ENCODE measurements at regions not wholly inside any gene's neighbourhood (a gene's known extent, or its start where the extent isn't known, plus 50 kb on each side); places are given as distances from the start of the nearest gene placed in this dataset.

DNA sequence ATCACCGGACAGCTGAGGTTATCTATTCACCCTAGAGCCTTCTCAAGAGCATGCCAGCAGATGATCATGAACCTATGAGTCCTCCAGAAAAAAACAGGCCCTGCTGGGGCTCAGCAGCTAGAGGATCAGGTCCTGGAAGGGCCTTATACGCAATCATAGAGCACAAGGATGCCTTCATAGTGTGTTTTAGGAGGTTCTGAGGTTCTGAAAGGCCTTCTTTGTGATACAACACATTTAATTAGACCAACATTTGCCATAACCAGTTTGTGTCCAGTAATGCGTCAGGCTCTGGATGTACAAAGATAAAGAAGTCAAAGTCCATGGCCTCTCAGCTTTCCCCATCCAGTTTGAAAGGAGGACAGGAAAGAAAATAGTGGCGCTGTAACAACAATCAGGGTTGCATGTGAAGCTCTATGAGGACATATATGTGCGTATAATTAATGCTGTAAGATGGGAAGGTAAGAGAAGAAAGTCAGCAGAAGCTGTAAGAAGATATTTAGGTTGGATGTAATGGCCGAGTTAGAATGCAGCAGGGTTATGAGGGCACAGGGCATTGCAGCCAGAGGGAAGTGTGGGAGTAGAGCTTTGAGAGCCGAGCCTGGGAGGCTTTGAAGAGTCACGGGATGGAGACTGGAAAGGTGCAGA, 302.6 kb upstream of the TBL1XR1 start (continued):
- TF ChIP-seq, protein P1, sequence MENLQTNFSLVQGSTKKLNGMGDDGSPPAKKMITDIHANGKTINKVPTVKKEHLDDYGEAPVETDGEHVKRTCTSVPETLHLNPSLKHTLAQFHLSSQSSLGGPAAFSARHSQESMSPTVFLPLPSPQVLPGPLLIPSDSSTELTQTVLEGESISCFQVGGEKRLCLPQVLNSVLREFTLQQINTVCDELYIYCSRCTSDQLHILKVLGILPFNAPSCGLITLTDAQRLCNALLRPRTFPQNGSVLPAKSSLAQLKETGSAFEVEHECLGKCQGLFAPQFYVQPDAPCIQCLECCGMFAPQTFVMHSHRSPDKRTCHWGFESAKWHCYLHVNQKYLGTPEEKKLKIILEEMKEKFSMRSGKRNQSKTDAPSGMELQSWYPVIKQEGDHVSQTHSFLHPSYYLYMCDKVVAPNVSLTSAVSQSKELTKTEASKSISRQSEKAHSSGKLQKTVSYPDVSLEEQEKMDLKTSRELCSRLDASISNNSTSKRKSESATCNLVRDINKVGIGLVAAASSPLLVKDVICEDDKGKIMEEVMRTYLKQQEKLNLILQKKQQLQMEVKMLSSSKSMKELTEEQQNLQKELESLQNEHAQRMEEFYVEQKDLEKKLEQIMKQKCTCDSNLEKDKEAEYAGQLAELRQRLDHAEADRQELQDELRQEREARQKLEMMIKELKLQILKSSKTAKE (CRISPR knock-in tag; IDR thresholded peaks at IDR 0.05; ENCODE audit: borderline replicate concordance) = peak; percentile 16; the same call in 1 of the 2 replicates
- TF ChIP-seq GATAD2A (CRISPR knock-in tag; IDR thresholded peaks at IDR 0.05) (peak; percentile 81), NFE2L2 (IDR thresholded peaks at IDR 0.05; ENCODE audit: low read length) (no peak), KDM1A (CRISPR knock-in tag; IDR thresholded peaks at IDR 0.05) (no peak), GATA4 (IDR thresholded peaks at IDR 0.05; ENCODE audit: borderline replicate concordance, low read depth) (peak; percentile 54; the same call in 1 of the 2 replicates), BHLHE40 (IDR thresholded peaks at IDR 0.05; ENCODE audit: low read length) (peak; percentile 48), SOX13 (IDR thresholded peaks at IDR 0.05) (no peak), SOX13 (CRISPR knock-in tag; conservative IDR thresholded peaks at IDR 0.05 in 1 of 2, IDR thresholded peaks at IDR 0.05 in 1 of 2) (peak in 1 of 2 experiments; percentile 54; a peak in 1 of 4 replicates), HNRNPUL1 (IDR thresholded peaks at IDR 0.05; ENCODE audit: low read depth, low read length) (no peak), ERF (CRISPR knock-in tag; IDR thresholded peaks at IDR 0.05) (peak; percentile 63), DMAP1 (CRISPR knock-in tag; IDR thresholded peaks at IDR 0.05) (peak; percentile 48; the same call in 1 of the 2 replicates), ZBTB42 (CRISPR knock-in tag; IDR thresholded peaks at IDR 0.05) (no peak), ZNF136 (CRISPR knock-in tag; IDR thresholded peaks at IDR 0.05; ENCODE audit: low read depth) (no peak), ZNF101 (CRISPR knock-in tag; IDR thresholded peaks at IDR 0.05; ENCODE audit: borderline replicate concordance, low read depth) (no peak)
- TF ChIP-seq, protein P2, sequence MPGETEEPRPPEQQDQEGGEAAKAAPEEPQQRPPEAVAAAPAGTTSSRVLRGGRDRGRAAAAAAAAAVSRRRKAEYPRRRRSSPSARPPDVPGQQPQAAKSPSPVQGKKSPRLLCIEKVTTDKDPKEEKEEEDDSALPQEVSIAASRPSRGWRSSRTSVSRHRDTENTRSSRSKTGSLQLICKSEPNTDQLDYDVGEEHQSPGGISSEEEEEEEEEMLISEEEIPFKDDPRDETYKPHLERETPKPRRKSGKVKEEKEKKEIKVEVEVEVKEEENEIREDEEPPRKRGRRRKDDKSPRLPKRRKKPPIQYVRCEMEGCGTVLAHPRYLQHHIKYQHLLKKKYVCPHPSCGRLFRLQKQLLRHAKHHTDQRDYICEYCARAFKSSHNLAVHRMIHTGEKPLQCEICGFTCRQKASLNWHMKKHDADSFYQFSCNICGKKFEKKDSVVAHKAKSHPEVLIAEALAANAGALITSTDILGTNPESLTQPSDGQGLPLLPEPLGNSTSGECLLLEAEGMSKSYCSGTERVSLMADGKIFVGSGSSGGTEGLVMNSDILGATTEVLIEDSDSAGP (CRISPR knock-in tag; IDR thresholded peaks at IDR 0.05; ENCODE audit: borderline replicate concordance) = no peak
- TF ChIP-seq, protein P3, sequence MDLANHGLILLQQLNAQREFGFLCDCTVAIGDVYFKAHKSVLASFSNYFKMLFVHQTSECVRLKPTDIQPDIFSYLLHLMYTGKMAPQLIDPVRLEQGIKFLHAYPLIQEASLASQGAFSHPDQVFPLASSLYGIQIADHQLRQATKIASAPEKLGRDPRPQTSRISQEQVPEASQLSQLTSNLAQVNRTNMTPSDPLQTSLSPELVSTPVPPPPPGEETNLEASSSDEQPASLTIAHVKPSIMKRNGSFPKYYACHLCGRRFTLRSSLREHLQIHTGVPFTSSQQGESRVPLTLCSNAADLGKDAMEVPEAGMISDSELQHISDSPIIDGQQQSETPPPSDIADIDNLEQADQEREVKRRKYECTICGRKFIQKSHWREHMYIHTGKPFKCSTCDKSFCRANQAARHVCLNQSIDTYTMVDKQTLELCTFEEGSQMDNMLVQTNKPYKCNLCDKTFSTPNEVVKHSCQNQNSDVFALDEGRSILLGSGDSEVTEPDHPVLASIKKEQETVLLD (CRISPR knock-in tag; IDR thresholded peaks at IDR 0.05; ENCODE audit: low read depth) = no peak
- TF ChIP-seq, protein P4, sequence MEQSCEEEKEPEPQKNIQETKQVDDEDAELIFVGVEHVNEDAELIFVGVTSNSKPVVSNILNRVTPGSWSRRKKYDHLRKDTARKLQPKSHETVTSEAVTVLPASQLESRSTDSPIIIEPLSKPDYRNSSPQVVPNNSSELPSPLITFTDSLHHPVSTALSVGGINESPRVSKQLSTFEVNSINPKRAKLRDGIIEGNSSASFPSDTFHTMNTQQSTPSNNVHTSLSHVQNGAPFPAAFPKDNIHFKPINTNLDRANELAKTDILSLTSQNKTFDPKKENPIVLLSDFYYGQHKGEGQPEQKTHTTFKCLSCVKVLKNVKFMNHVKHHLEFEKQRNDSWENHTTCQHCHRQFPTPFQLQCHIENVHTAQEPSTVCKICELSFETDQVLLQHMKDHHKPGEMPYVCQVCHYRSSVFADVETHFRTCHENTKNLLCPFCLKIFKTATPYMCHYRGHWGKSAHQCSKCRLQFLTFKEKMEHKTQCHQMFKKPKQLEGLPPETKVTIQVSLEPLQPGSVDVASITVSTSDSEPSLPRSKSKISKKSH (CRISPR knock-in tag; IDR thresholded peaks at IDR 0.05; ENCODE audit: borderline replicate concordance) = no peak
- TF ChIP-seq, protein P5, sequence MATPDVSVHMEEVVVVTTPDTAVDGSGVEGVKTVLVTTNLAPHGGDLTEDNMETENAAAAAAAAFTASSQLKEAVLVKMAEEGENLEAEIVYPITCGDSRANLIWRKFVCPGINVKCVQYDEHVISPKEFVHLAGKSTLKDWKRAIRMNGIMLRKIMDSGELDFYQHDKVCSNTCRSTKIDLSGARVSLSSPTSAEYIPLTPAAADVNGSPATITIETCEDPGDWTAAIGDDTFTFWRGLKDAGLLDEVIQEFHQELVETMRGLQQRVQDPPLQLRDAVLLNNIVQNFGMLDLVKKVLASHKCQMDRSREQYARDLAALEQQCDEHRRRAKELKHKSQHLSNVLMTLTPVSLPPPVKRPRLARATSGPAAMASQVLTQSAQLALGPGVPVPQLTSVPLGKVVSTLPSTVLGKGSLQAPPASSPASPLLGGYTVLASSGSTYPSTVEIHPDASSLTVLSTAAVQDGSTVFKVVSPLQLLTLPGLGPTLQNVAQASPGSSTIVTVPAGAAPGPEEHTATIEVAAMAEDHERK (CRISPR knock-in tag; IDR thresholded peaks at IDR 0.05; ENCODE audit: low read depth) = no peak
- TF ChIP-seq, protein P6, sequence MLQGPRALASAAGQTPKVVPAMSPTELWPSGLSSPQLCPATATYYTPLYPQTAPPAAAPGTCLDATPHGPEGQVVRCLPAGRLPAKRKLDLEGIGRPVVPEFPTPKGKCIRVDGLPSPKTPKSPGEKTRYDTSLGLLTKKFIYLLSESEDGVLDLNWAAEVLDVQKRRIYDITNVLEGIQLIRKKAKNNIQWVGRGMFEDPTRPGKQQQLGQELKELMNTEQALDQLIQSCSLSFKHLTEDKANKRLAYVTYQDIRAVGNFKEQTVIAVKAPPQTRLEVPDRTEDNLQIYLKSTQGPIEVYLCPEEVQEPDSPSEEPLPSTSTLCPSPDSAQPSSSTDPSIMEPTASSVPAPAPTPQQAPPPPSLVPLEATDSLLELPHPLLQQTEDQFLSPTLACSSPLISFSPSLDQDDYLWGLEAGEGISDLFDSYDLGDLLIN (CRISPR knock-in tag; IDR thresholded peaks at IDR 0.05; ENCODE audit: borderline replicate concordance) = no peak
